Gastrocnemius medialis (tissue), 4 donors: ENCODE measurements at regions not wholly inside any gene's neighbourhood (a gene's known extent, or its start where the extent isn't known, plus 50 kb on each side); places are given as distances from the start of the nearest gene placed in this dataset.

ENCODE experiments used
- CTCF ChIP-seq, 5 experiments: fragments of 450-650 bp in 3 of 5; fragments of 200-600 bp in 2 of 5; sonication (generic) in 2 of 5; IDR thresholded peaks in 4 of 5; conservative IDR thresholded peaks in 1 of 5; 1 replicate in 4 of 5; 2 replicates in 1 of 5; pipeline ENCODE4 v1.5.1; 2016 to 2019; ENCODE audit warnings: antibody characterized with exemption in 5 of 5, mild to moderate bottlenecking in 3 of 5, moderate library complexity in 3 of 5
- POLR2A ChIP-seq, 2 donors: fragments of 450-650 bp; IDR thresholded peaks; one replicate each; pipeline ENCODE4 v1.6.1; 2017; ENCODE audit warnings: antibody characterized with exemption in 2 of 2, mild to moderate bottlenecking in 2 of 2, moderate library complexity in 2 of 2

- no peak for TF ChIP-seq CTCF (IDR thresholded peaks at IDR 0.05 in 4 of 5, conservative IDR thresholded peaks at IDR 0.05 in 1 of 5)
- TF ChIP-seq POLR2A (IDR thresholded peaks at IDR 0.05) = no peak
These were observed 195.3 kb downstream of the QDPR start for GRCh38 chr4:17316566-17316965.
